MV-4-11 (cell line): ENCODE measurements at regions not wholly inside any gene's neighbourhood (a gene's known extent, or its start where the extent isn't known, plus 50 kb on each side); places are given as distances from the start of the nearest gene placed in this dataset.
"Not testable (repeated sequence)": the region's sequence is repeated elsewhere in the genome, so short reads cannot be mapped to it uniquely, and the experiment has no call there.

Experiments used
- DNase-seq: peaks from one replicate; lab custom pipeline; 2025; lab: John Stamatoyannopoulos, UW

DNA sequence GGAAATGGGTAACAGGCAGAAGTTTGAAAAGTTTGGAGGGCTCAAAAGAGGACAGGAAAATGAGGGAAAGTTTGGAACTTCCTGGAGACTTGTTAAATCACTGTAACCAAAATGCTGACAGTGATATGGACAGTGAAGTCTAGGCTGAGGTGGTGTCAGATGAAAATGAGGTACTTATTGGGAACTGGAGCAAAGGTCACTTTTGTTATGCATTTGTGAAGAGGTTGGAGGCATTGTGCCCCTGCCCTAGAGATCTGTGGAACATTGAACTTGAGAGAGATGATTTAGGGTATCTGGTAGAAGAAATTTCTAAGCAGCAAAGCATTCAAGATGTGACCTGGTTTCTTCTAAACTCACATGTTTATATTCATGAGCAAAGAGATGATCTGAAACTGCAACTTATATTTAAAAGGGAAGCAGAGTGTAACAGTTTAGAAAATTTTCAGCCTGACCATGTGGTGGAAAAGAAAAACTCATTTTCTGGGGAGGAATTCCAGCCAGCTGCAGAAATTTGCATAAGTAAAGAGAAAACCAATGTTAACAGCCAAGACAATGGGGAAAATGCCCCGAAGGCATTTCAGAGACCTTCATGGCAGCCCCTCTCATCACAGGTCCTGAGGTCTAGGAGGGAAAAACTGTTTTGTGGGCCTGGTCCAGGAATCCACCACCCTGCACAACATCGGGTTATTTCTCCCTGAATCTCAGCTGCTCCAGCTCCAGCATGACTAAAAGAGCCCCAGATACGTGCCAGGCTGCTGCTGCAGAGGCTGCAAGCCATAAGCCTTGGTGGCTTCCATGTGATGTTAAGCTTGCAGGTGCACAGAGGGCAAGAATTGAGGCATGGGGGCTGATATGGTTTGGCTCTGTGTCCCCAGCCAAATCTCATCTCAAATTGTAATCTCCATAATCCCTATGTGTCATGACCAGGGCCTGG is 632.5 kb upstream of the GNPDA2 start:
- DNase-seq = no peak

DNA sequence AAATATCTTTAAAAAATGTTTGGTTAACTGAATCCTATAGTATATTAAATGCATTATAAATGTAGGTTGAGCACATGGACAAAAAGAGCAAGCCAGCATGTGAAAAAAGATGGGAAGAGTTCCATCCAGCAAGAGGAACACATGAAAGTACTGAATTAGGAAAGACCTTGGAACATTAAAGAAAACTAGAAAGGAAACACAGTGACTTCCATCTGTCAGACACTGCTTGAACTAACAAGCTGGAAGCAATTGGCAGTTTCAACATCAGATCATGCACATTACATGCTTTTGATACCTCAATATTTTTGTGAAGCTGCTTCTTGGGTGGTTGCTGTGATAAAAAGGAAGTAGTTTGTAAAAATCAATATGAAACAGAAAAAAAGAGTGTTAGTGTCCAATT is 626.8 kb upstream of the GNPDA2 start:
- no peak for DNase-seq

DNA sequence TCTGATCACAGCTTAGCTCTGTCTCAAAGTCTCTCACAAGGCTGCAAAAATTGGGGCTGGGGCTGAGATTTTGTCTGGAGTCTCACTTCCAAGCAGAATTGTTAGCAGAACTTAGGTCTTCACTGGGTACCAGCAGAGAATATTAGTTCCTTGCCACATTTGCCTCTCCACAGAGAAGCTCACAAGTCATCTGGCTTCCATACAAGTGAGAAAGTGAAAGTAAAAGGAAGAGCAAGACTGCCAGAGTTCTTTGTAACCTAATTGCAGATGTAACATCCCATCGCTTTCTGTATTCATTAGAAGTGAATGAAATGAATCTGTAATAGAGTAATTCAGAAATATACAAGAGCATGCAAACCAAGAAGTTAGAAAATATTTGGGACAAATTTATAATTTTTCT is 624.1 kb upstream of the GNPDA2 start:
- DNase-seq = no peak

DNA sequence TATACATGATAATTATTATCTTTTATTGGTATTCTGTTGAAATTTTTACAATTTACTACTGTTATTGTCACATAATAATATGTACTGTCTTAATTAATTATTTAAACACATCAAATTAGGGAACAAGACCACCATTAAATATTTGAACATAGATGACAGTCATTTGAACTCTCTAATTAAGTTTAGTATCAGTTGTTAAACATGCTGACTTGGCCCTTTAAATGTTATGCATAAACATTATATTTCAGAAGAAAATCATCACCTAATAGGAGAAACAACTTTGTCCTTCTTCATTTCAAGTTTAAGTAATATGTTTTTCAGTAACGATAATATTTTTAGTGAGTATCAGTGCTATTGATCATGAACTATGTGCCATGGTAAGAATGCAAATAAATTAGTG is 623.5 kb upstream of the GNPDA2 start:
- no peak for DNase-seq

DNA sequence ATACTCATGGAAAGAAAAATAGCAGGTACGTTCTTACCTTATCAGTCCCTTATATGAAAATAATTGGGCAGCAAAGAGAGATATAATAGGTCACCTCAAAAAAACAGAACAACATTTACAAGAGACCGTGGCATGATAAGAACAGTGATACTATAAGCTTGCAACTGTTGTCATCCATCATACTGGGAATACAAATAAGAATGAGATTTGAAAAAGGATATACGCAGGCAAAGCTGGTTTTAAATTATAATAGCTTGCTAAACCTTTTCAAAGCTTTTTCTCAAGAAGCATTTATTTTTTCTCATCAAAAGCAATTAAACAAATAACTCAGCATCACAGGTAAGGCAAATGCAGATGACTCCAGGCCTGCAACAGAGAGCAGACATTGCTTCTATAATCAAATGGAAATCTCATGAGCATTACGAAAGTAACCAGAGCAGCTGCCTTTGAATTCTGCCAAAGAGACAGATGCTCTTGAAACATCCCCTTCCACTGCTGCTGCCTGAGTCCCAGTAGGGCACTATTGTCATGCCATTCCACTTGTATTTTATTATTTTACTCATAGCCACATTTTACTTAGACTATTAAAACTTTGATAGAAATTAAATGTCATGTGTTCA is 620.6 kb upstream of the GNPDA2 start:
- no peak for DNase-seq

DNA sequence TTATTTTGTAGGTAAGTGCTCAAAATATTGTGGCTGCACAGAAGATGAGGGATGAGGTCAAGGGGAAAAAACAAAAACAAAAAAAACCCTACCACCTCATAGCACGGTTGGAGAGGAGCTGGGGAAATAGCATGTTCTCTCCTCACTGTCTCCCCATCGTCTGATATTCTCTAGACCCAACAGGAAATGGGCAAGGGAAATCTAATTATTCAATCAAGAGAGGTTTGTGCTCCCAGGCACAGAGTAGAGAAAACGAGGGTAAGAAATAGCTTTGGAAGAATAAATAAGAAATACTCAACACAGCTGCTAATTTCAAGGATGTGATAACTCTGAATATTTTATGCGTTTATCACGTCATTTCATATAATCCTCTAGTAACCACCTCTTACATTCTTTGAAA is 619.2 kb upstream of the GNPDA2 start:
- DNase-seq = no peak

DNA sequence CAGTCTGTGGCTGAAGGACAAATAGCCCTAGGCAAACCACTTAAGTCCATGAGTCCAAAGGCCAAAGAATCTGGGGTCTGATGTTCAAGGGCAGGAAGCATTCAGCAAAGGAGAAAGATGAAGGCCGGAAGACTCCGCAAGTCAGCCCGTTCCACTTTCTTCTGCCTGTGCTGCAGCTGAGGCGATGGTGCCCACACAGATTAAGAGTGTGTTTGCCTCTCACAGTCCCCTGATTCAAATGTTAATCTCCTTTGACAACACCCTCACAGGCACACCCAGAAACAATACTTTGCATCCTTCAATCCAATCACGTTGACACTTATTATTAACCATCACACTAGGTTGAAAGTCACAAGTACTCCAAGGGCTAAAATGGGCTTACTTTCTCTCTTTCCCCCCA is 605.4 kb upstream of the GNPDA2 start:
- no peak for DNase-seq

DNA sequence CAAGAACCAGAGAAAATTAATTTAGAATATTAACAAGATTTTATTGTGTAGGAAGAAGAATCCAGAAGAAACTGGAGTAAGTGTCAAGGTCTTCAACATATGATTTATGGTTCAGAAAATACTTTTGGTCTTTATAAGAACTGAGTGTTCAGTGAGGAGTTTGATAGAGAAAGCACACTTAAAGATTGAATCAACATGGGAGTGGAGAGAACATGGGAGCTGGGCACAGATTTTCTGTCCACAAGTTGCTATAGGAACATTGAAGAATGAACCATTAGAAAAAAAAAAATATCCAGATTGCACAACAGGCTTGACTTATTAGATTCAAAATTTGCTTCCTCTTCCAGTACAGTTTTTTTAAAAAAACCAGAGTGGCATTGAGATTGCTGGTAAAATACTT is 601.2 kb upstream of the GNPDA2 start:
- DNase-seq = no peak

DNA sequence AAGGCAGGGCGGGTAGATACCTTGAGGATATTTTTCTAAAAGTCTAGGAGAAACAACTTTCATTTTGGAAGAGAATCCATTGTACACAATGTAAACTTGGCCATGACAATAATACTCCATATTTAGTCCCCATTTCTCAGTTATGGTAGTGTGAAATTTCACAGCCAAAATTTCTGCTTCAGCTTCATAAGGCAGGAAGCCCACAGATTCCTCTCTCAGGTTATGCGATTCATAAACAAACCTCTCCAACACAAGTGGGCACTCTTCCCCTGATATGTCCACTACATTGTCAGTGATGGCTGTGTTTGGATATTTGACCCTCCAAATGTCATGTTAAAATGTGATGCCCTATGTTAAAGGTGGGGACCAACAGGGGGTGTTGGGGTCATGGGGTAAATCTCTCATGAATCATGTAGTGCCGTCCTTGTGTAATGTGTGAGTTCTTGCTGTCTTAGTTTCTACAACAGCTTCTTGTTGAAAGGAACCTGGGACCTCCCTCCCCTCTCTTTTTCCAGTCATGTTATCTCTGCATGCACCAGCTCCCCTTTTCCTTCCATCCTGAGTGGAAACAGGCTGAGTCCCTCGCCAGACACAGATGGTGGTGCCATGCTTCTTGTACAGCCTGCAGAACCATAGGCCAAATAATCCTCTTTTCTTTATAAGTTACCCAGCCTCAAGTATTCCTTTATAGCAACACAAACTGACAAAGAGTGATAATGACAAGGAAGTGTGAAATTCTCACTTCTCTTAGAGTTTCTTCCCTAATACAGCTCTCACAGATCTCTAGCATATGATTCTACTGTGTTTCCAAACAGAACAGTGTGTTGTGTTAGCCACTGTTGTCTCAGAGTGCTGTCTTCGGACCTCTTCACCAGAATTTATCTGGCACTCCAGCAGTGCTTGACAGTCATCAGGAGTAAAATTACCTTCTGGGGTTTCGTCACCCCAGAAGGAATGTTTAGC is 598.4 kb upstream of the GNPDA2 start:
- no peak for DNase-seq

DNA sequence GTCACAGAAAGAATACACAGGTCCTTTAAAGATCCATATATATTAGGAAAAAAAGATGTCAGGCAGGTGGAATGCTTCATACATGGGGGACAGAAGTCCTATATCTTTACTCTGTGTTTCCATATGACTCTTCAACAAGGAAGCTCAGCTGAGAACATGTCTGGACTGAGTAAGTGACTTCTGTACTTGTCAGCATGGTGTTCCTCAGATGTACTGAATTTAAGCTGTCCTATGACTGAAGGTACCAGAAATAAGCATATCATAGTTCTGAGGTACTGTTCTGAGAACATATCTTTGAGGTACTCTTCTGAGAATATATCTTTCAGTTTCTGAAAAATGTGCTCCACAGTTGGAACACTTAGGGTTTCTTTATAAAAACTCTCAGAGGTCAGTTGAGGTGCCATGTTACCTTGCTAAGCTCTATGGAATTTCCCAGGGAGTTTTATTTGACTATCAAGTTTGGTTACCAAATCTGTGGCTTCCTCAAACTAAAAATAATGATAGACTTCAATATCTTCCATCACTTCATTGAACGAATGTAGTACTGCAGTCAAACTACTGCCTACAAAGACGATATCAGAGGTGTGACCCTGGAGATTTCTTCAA is 597.2 kb upstream of the GNPDA2 start:
- DNase-seq = no peak

DNA sequence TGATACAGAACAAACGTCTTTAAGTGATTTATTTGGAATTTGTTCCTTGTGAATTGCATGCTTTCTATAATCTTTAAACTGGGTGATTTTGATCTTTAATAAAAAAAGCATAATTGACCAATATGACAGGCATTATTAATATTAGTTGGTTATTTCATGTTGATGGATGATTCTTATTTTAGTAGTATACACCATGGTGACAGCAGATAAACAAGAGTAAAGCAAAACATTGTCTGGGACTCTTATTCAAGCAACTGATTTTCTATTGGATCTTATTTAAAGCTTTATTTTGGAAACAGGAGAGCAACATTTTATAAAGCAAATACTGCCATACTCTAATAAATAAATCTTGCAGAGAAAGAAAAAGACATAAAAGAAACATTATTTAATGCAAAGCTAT is 591.4 kb upstream of the GNPDA2 start:
- DNase-seq = no peak

DNA sequence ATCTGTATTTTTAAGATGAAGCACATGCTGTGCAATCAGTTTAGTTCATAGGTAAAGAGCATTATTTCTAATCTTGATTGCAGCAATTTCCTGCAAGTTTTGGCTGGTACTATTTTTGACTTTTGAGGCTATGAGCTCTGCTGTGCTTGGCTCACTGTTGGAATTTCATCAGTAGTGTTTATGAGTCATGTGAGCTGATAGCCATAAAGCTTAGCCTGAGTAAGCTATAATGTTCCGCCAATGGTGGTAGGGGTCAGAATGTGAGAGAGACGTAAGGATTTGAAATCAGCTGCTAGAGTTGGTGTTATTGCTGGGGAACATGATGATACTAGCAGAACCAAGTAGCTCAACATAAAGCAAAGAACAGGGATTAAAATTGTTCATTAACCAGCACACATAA is 590.9 kb upstream of the GNPDA2 start:
- DNase-seq = peak; percentile 10

DNA sequence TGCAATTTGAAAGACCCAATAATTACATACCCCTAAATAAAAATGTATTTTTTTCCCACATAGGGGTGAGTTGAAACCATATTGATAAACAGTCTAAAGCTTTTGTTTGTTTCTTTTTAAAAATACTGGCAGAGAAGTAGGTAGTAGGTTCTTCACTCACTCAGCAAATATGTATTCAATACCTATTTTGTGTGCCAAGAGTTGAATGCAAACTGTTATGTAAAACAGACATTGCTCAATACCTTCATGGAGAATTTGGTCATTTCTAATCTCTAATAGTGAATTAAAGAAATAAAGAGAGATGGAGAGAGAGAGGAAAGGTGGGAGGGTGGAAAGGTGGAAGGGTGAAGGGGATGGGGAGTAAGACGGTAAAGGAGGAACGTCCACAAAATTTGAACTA is 589.9 kb upstream of the GNPDA2 start:
- DNase-seq = no peak

DNA sequence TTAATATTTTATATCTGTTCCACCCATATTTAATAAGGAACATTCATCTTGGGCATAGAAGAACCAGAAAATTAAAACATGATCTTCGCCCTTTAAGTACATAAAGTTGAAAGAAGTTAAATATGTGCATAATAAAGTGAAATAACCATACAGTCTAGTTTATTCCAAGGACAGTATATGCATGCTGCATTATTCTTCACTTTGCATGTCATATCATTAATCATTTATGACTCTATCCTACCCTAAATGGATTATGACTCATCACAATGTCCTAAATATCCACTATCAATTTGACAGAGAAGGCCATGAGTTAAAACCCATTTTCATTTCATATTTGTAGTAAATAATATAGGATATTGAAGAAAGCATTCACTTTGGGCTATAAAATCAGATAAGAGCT is 576.5 kb upstream of the GNPDA2 start:
- DNase-seq = no peak

DNA sequence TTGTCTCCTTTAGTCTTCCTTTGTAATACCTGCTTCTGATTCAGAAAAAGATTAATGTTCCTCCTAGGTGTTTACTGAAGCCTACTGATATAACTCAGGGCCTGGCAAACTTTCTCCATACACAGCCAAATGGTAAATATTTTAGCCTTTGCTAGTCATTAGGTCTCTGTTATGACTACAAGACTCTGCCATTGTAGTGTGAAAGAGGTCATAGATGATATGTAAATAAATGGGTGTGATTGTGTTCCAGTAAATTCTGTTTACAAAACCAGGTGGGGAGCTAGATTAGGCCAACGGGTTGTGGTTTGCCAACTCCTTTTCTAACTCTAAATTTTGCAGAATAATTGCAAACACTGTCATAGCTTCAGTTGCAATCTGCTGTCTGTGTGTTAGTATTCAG is 568.1 kb upstream of the GNPDA2 start:
- DNase-seq = no peak

DNA sequence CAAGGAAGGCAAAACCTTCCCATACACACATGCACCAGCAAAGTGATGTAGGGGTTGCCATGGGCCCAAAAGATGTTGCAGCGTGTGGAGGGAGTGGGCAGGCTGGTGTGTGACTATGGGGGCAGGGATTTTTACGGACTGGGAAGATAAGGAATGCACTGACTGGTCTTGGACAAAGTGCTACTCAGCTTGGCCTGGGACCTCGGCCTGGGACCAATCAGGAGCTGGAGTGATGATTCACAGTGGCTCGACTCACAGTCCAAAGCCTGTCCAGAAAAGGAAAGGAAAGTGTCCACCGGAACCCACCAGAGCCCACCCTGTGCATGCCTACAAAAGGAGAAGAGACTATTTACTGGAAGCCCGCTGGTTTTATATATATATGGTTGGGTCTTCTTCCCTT is 567.0 kb upstream of the GNPDA2 start:
- DNase-seq = no peak

DNA sequence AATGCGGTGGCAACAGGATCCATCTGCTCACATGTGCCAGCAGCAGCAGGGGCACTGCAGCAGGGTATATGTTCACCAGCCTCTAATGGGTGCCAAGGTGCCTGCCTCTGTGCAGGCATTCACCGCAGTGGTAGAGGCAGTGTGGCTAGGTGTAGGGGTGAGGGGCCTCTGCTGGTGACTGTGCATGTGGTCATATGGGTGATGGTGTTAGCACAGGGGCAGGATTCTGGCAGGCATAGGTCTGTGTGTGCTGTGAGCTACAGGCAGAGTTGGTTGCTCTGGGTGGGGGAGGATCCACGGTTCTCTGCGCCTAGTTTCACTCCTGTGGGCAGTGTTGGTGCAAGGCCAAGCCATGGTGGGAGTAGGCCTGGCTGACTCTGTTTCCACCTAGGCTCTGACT is 566.5 kb upstream of the GNPDA2 start:
- no peak for DNase-seq

DNA sequence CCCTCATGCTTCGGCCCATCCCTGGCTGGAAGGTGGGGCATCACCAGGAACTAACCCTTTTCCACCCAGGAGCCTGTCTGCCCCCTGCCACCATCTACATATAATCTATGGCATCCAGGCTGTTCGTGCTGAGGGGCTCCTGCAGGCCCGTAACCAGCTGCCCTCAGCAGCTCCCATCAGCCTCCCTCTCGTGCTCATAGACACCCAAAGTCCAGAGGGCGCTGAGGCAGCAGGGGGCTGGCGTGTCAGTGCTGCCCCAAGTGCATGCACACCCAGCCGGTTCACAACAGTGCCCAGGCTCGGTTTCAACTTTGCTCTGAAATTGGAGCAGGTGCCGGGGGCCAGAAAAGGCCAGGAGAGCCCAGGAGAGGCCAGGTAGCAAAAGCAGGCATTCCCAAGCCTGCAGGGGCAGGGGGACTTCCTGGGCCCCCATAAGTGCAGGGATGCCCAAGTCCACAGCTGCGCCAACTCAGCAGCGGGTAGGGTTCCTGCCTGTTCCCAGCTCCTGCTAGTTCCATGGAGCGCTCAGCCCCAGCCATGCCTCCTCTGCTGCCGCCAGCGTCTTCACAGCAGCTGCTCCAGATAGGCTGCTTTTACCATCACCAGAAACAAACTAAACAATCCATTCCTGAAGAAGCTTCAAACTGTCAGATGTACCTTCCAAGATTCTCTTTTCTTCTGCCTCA is 558.2 kb upstream of the GNPDA2 start:
- no peak for DNase-seq

DNA sequence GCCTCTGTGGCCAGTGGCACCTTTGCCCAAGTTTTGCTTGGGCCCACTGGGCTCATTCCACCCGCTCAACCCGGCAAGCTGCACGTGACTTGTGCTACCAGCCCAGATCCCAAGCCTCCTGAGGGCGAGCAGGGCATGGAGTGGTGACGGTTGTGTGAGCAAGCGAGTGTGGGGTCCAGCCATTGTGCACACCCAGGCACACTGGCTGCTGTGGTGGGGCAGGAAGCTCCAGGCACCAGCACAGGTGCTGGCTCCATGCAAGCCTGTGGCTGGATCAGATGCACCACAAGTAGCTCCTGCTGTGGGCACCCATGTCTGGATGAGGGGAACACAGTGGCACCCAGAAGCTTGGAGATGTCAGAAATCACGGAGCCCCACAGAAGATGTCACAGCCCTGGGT is 557.0 kb upstream of the GNPDA2 start:
- DNase-seq = no peak

DNA sequence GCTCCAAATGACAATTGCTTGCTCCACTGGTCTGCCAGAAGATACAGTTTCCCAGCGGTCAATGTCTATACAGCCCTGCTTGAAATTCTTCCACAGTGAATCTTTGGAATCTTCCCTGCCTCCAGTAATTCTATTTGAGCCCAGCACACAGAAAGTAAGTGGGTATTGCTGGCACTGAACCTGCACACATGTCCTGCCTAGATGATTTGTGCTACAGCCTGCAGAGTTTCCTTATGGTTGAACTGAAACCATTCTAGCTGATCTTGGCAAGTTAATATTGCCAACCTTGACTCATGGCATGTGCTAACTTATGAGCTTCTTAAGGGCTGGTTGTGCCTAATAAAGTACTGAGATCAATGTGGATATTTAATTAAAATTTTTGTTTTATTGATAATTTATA is 553.8 kb upstream of the GNPDA2 start:
- DNase-seq = no peak

DNA sequence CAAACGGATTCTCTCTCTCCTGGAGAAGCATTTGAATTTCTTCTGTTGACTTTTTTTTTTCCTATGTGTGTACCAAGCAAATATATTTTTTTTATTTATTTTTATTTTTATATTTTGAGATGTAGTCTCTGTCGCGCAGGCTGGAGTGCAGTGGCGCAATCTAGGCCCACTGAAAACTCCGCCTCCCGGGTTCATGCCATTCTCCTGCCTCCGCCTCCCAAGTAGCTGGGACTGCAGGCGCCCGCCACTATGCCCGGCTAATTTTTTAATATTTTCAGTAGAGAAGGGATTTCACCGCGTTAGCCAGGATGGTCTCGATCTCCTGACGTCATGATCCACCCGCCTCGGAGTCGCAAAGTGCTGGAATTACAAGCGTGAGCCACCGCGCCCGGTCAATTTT is 549.5 kb upstream of the GNPDA2 start:
- DNase-seq = no peak

DNA sequence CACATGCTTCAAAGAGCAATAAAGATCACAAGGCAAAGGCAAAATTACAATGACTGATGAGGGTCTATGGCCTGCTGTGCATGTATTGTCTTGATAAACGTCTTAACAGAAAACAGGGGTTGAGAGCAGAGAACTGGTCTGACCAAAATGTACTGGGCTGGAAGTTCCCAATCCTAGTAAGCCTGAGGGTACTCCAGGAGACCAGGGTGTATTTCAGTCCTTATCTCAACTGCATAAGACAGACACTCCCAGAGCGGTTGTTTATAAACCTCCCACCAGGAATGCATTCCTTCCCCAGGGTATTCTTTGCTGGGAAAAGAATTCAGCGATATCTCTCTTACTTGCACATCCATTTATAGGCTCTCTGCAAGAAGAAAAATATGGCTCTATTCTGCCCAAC is 521.8 kb upstream of the GNPDA2 start:
- not testable (repeated sequence) for DNase-seq
